Stimulated activated CD8-positive, alpha-beta memory T cell treated with anti-CD3 and anti-CD28 coated beads, Interleukin-2, amount 100 ng/mL, for 48 hours (primary cell): ENCODE measurements at regions not wholly inside any gene's neighbourhood (a gene's known extent, or its start where the extent isn't known, plus 50 kb on each side); places are given as distances from the start of the nearest gene placed in this dataset.
"Not testable (repeated sequence)": the region's sequence is repeated elsewhere in the genome, so short reads cannot be mapped to it uniquely, and the experiment has no call there.

ENCODE experiments used
- DNase-seq, 2 donors: peaks; one replicate each; pipeline ENCODE4 v3.0.0-alpha.2; 2020; ENCODE audit warnings: low read depth in 2 of 2

GRCh38 chr11:104704146-104704830 is 194.0 kb downstream of the CASP12 start:
- no peak for DNase-seq

GRCh38 chr11:104700609-104701008 is 197.7 kb downstream of the CASP12 start:
- DNase-seq, result no peak

GRCh38 chr11:104699981-104700380 is 198.3 kb downstream of the CASP12 start:
- no peak for DNase-seq

DNA sequence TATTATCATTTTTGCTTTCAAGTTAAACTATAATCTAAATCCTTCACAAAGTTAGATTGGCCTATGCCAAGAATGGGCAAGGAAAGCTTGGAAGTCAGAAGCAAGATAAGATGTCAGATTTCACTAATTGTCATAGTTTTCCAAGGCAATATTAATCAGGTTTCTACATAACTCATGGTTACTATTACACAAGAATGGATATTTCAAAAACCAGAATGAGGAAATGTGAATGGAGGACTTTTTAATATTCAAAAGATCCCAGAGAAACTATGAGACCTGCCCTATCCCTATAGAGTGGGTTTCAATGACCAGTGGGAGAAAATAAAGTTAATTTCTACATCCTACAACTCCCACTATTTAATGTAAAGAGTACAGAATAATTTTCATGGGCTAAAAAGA is 203.2 kb downstream of the CASP12 start:
- no peak for DNase-seq

DNA sequence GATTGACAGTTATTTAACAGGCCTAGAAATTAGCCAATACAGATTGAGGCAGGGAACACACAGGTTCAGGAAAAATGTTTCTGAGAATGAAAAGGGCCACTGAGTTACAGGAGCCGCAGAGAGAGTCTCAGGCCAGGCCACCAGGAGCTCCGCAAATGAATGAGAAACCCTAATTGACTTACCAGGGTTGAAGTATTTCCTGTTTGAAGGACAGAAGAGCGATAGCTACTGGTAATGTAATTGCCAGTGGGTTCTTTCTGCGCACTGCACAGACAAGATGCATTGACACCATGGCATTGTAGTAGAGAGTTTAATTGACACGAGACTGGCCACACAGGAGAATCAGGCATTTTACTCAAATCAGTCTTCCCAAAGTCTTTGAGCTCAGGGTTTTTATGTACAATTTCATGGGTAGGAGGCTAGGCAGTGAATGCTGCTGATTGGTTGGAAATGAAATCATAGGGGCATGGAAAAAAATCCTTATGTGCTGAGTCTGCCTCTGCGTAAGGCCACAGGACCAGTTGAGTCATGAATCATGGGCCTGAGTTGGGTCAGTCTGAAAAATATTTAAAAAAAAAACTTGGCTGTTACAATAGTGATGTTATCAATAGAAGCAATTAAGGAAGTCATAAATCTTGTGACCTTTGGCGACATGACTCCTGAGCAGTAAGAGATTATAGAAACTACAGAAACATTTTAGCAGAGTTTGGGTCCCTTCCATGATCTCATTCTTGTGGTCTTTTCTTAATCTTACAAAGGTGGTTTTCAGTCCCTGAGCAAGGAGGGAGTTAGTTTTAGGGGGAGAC is 203.8 kb downstream of the CASP12 start:
- DNase-seq, result no peak

GRCh38 chr11:104692751-104693150 is 205.5 kb downstream of the CASP12 start:
- DNase-seq, result no peak

DNA sequence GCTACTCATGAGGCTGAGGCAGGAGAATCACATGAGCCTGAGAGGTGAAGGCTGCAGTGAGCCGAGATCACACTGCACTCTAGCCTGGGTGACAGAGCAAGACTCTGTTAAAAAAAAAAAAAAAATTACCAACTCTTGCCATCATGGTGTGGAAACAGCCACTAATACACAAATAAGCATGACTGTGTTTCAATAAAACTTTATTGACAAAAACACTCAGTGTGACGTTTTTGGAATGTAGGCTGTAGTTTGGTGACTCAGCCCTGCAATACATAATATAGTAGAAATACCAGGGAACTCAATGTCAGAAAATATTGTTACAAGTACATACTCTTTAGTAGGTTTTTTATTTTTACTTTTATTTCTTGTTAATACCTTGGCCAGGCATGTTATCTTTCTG is 207.1 kb downstream of the CASP12 start:
- DNase-seq, result no peak

DNA sequence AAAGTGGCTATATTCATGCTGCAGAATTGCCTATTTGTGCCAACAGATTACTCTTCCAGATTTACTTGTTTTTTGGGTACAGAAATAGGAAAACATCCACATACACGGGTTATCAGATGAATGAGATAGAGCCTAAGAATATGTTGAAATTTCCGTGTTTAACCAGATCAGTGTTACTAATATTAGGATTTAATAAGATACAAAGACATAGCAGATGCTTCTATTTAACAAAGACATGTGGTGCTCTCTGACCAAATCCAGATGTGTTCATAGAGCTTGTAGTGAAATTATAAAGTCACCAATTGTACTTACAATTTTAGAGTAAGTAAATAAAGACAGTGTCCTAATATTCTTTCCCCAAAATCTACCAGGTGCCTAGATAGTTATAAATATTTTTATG is 208.0 kb downstream of the CASP12 start:
- no peak for DNase-seq

DNA sequence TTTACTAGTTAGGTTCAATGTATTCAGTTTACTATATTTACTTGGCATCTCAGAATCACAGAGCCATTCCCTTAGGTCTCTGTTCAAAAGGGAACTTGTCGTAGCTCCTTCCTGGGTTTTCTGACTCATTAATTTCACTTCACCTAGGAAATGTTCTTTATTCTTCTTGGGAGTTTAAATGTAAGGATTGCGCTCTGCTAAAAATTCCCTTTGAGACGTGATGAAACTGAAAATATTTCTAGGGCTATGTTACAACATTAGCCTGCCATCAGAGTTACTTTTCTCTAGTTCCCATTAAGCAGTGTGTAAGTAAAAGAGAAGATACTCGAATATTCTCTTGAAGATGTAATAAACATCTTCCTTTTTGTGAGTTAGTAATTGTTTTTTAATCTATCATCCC is 209.5 kb downstream of the CASP12 start:
- DNase-seq, result no peak

DNA sequence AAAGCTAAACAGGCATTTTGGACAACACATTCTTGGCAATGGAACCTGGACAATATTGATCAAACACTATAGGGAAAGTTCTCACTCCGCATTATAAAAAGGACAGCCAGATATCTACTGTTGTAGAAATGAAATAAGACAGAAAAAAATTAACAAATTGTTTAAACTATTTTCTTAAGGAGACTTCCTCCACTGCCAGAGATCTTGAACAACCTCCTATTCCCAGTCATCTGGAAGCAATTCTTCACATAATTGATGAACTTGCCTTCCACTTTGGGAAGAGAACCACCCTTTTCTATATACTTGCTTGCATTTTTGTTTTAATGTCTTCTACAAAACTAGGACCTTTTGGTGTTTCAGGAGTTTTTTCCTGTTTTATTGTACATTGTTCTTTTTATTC is 216.1 kb downstream of the CASP12 start:
- no peak for DNase-seq

DNA sequence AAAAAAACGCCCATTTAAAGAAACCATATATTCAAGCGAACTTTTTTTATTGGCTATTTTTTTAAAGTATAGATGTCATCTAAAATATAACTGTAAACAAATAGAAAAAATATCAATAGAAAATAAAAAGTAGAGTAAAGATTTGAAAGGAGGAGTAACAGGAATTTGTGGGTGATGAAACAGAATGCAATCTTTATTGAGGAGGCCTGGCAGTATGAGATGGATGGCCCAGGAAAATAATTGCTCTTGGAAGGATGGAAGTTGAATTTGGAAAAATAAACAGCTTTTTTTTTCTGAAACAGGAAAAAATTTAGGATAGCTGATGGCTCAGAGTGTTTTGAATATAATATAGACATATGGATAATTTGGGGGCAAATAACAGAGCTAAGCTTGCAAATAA is 219.0 kb downstream of the CASP12 start:
- no peak for DNase-seq

GRCh38 chr11:104678408-104678807 is 219.9 kb downstream of the CASP12 start:
- DNase-seq, result no peak

- DNase-seq, result not testable (repeated sequence)
These were observed 221.2 kb downstream of the CASP12 start for GRCh38 chr11:104677069-104677468.

DNA sequence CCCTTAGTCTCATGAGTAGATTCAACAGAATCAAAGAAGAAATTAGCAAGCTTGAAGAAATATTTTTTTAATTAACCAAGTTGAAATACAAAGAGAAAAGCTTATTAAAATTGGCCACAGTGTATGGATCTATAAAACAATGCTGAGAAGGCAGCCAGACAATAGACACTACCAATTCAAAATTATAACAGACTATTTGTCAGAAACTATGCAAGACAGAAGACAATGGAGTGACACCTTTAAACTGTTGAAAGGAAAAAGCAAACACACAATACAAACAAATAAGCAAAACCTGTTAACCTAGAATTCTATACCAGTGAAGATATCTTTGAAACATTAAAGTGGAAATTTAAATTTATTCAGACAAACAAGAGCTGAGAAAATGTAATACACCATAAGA is 225.4 kb downstream of the CASP12 start:
- no peak for DNase-seq

DNA sequence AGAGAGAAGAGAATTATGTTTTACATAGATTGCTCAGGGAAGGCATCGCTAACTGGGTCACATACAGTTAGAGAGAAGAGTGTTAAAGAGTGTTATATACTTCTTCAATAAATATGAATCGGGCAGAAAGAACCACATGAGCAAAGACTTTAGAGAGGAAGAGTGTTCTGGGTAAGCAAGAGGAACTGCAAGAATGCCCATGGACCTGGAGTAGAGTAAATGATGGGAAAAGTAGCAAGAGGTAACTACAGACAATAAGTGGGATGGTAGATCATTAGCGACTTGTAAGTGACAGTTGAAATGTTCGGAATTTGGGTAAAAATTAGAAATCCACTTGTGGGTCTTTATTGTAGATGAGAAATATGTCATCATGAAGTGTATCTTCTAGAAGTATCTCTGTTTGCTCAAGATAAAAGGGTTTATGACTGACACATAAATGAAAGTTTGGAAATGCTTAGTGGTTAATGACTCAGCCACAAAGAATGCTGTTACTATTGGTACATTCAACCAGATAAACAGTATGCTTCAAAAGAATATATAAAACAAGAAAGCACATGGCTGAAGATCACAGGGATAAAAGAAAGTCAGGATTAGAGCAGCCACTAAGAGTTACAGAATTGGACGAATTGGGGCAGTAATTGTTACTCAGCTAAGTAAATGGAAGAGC is 229.3 kb downstream of the CASP12 start:
- DNase-seq, result no peak

DNA sequence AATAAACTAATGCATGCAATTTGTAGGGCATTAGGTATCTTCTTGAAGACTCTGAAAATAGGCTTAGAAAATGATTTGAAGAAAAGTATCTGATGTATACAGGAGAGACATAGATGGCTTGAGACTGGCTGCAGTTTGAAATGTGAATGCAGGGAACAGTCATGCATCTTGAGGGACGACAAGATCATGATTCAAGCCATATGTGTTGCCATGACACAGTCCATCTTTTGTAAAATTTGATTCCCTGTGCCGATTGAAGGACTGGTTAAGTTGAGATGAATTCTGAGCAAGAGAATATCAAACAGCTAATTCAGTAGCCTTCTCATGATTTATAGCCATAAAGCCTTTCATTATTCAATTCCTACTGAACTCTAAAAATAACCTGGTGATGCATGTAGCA is 231.6 kb downstream of the CASP12 start:
- DNase-seq, result no peak

GRCh38 chr11:104665641-104666040 is 232.6 kb downstream of the CASP12 start:
- no peak for DNase-seq

DNA sequence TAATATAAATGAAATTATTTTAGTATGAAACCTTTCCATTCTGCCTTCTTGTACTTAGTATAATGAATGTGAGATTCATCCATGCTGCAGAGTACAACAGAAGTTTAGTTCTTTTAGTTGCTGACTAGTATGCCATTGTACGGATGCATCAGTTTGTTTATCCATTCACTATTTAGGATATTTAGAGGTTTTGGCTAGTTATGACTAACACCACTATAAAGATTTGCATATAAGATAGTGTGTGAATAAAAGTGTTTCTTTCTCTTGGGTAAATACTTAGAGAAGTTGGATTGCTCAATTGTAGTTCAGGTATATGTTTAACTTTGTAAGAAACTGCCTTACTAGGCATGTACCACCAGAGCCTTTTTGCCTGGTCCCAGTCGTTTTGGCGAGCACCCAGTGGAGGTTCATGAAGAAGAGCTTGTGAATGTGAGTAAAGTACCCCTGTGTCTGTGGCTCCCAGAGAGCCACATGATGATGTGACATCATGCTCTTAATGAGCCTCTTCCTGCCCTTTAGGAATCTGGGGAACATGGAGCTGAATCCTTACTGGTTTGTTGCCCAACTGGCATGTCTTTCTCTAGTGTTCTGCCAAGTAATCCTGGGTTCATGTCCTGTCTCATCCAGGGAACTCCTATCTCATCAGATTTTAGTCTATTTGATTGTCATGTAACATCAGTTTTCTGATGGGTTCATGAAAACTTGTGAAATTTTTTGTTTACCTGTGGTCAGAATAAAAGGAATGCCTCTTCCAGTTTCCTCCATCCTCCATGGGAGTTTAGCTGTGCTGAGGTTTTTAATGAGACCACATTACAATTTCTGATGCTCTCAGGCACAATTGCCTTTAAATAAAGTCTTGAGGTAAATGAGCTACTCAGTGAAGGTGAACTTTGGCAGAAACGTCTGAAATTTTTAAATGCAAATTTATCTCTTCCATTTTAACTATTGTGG is 234.8 kb downstream of the CASP12 start:
- no peak for DNase-seq

DNA sequence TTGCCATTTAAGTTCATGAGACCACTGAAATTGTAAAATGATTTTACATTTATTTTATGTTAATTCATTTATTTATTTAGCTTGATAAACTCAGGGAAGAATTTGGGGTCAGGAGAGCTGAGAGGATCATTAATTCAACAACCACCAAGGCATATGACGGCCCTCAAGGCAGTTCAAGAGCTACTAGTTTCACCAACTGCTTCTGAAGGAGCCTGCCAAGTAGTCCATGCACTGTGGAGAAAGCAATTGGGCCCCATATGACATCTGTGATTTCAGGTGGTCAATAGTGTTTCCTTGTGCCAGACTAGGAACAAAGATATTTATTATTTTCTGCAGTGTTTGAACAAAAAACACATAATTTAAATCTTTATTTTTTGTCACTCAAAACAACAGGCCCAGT is 236.4 kb downstream of the CASP12 start:
- no peak for DNase-seq

GRCh38 chr11:104661471-104661870 is 236.8 kb downstream of the CASP12 start:
- DNase-seq, result no peak

DNA sequence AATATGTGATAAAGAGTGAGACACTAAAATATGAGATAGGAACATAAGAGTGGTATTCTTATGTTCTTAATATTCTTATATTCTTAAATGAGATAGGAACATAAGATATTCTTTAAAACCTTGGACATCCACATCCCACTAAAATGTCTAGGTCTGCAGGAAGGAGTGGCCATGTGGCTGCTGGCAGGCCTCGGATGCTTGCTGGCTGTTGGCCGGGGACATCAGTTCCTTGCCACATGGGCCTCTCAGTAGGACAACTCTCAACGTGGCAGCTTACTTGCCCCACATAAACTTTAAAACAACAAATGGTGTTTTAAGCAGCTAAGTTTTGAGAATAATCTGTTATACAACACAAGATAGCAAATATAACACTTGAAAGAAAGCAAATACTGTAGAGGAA is 240.1 kb downstream of the CASP12 start:
- DNase-seq, result no peak

DNA sequence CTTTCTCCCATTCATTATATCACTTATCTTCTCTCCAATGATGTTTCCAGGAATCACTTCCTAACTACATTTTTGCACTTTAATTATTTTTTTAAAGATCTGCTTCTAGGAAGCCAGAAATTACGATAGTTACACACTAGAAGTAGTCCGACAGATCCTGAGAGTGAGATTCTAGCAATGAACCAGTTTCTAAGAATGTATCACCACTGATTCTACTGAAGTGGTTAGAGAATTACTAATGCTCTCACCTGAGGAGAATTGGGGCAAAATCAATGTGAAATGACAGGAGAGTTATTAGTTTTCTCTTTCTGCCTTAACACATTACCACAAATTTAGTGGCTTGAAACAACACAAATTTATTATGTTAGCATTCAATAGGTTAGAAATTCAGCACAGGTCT is 241.2 kb downstream of the CASP12 start:
- DNase-seq, result no peak
